MM.1S (cell line): ENCODE measurements at regions not wholly inside any gene's neighbourhood (a gene's known extent, or its start where the extent isn't known, plus 50 kb on each side); places are given as distances from the start of the nearest gene placed in this dataset.

Source experiments
- DNase-seq: peaks from one replicate; pipeline ENCODE4 v3.0.0-alpha.2; 2015
- H2AFZ ChIP-seq: fragments of 300-600 bp; sonication (generic); 2 replicates; pipeline ENCODE4 v1.6.0; 2016; ENCODE audit warnings: antibody characterized with exemption, low read length
- H3F3A ChIP-seq: fragments of 300-600 bp; sonication (generic); 2 replicates; pipeline ENCODE4 v1.6.1; 2016; ENCODE audit warnings: mild to moderate bottlenecking, antibody characterized with exemption, low read length, moderate library complexity, mixed read lengths; ENCODE audit not compliant: insufficient read depth
- H3K27ac ChIP-seq: fragments of 300-600 bp; sonication (generic); 2 replicates; pipeline ENCODE4 v1.5.1; 2016; ENCODE audit warnings: mild to moderate bottlenecking, low read length
- H3K27me3 ChIP-seq: fragments of 300-600 bp; sonication (generic); replicated peaks from 2 replicates; pipeline ENCODE4 v1.6.0; 2016; ENCODE audit warnings: low read length; ENCODE audit not compliant: insufficient read depth
- H3K36me3 ChIP-seq: fragments of 300-600 bp; sonication (generic); replicated peaks from 2 replicates; pipeline ENCODE4 v1.6.1; 2016; ENCODE audit warnings: mild to moderate bottlenecking, low read length, mixed read lengths; ENCODE audit not compliant: insufficient read depth
- H3K4me1 ChIP-seq: fragments of 300-600 bp; sonication (generic); 2 replicates; pipeline ENCODE4 v1.6.1; 2016; ENCODE audit warnings: low read length, mixed read lengths
- H3K4me2 ChIP-seq: fragments of 300-600 bp; sonication (generic); 2 replicates; pipeline ENCODE4 v1.6.0; 2016; ENCODE audit warnings: low read depth, low read length
- H3K4me3 ChIP-seq: fragments of 300-600 bp; sonication (generic); 2 replicates; pipeline ENCODE4 v1.5.1; 2016; ENCODE audit warnings: low read length, mixed read lengths
- H3K79me2 ChIP-seq: fragments of 300-600 bp; sonication (generic); 2 replicates; pipeline ENCODE4 v1.6.1; 2016; ENCODE audit warnings: mixed run types, low read length, mixed read lengths
- H3K9ac ChIP-seq: fragments of 300-600 bp; sonication (generic); 2 replicates; pipeline ENCODE4 v1.6.1; 2016; ENCODE audit warnings: low read length, mixed read lengths
- H3K9me2 ChIP-seq: fragments of 300-600 bp; sonication (generic); replicated peaks from 2 replicates; pipeline ENCODE4 v1.6.1; 2016; ENCODE audit warnings: mild to moderate bottlenecking, low read length, mixed read lengths; ENCODE audit not compliant: insufficient read depth
- H3K9me3 ChIP-seq: fragments of 300-600 bp; sonication (generic); replicated peaks from 2 replicates; pipeline ENCODE4 v1.6.1; 2016; ENCODE audit warnings: mild to moderate bottlenecking, low read length, mixed read lengths; ENCODE audit not compliant: insufficient read depth
- H4K20me1 ChIP-seq: fragments of 300-600 bp; sonication (generic); 2 replicates; pipeline ENCODE4 v1.6.1; 2016; ENCODE audit warnings: mild to moderate bottlenecking, low read length, moderate library complexity, mixed read lengths; ENCODE audit not compliant: insufficient read depth
- CTCF ChIP-seq: fragments of 300-600 bp; sonication (generic); IDR thresholded peaks from 2 replicates; pipeline ENCODE4 v1.5.1; 2016; ENCODE audit warnings: antibody characterized with exemption, low read length, mixed read lengths
- EZH2 ChIP-seq: fragments of 300-600 bp; sonication (generic); optimal IDR thresholded peaks from 2 replicates; pipeline ENCODE3; 2017; ENCODE audit warnings: low read depth, mild to moderate bottlenecking, antibody characterized with exemption, low read length, mixed read lengths
- EZH2phosphoT487 ChIP-seq: fragments of 300-600 bp; sonication (generic); IDR thresholded peaks from 2 replicates; pipeline ENCODE4 v1.6.1; 2018; ENCODE audit warnings: antibody characterized with exemption, low read length

DNA sequence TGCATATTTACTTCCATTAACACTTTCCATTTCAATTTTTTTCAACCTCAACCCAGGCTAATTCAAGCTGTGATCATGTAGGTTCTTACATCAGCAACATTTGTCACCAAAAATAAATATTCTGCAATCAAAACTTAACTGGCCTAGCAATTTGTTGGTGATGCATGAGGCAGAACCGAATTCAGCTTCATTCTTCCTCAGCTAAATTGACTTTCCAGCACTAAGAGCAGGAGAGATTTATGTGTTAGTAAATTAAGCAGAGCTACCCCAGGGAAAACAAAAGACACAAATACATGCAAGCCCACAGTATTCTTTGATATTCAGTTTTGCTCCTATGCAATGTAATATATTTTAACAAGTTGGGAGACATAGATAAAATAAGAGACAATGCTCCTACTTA lies 208.7 kb upstream of the NDST3 start:
- H3F3A ChIP-seq = no peaks in the 10 kb centered on the region
- no peak overlapping the region for H3K4me2 ChIP-seq
- H4K20me1 ChIP-seq = no peaks in the 10 kb centered on the region
- H3K9ac ChIP-seq = no peak overlapping the region
- no peaks in the 10 kb centered on the region for H3K27me3 ChIP-seq
- no peaks in the 10 kb centered on the region for H3K9me3 ChIP-seq
- no peaks in the 10 kb centered on the region for H3K4me1 ChIP-seq
- TF ChIP-seq EZH2 (no peak), EZH2phosphoT487 (no peak)
- no peak overlapping the region for H2AFZ ChIP-seq
- no peak for DNase-seq
- no peak overlapping the region for H3K27ac ChIP-seq
- no peaks in the 10 kb centered on the region for H3K36me3 ChIP-seq
- no peaks in the 10 kb centered on the region for H3K79me2 ChIP-seq
- no peaks in the 10 kb centered on the region for H3K9me2 ChIP-seq
- H3K4me3 ChIP-seq = no peak overlapping the region

DNA sequence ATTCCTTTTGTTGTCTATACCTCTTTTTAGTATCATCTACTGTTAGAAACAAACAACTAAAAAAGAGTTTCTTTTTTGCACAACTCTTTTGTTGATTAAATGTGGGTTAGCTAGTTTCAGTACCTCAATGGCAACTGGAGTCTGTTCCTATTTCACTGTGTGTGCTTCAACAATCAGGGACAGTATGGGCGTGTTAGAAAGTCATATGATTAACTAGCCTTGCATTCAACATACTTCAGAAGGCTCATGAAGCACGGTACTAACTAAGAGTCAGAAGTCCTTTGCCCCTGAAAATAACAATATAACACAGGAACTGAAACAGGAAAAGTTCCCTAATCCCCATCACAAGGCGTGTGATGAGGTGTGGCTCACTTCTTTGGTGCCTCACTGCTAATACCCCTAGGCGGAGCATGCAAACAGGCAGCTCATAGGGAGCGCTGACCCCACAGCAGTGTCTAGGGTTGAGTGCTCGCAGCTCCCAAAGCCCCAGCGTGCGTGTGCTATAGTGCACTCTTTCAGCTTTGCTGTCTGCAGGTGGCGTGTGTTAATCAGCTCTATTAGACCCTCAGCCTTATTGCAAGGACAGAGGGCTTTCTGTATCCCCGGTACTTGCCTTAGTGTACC lies 203.1 kb upstream of the NDST3 start:
- no peaks in the 10 kb centered on the region for H3F3A ChIP-seq
- H3K4me1 ChIP-seq = no peaks in the 10 kb centered on the region
- no peaks in the 10 kb centered on the region for H3K36me3 ChIP-seq
- no peak for TF ChIP-seq EZH2phosphoT487
- TF ChIP-seq CTCF = no peak
- TF ChIP-seq EZH2 = no peak
- H3K9me3 ChIP-seq = no peaks in the 10 kb centered on the region
- no peak overlapping the region for H3K4me3 ChIP-seq
- no peak overlapping the region for H3K9ac ChIP-seq
- no peaks in the 10 kb centered on the region for H3K9me2 ChIP-seq
- H2AFZ ChIP-seq = no peak overlapping the region
- H3K27me3 ChIP-seq = no peaks in the 10 kb centered on the region
- no peaks in the 10 kb centered on the region for H3K79me2 ChIP-seq
- H4K20me1 ChIP-seq = no peaks in the 10 kb centered on the region
- H3K27ac ChIP-seq = no peak overlapping the region
- H3K4me2 ChIP-seq = no peak overlapping the region
- DNase-seq = no peak

GRCh38 chr4:117835566-117835965 lies 198.7 kb upstream of the NDST3 start:
- H3K36me3 ChIP-seq = no peaks in the 10 kb centered on the region
- H3K9ac ChIP-seq = no peak overlapping the region
- no peaks in the 10 kb centered on the region for H4K20me1 ChIP-seq
- no peak for DNase-seq
- H3F3A ChIP-seq = no peaks in the 10 kb centered on the region
- H3K4me1 ChIP-seq = no peaks in the 10 kb centered on the region
- H3K79me2 ChIP-seq = no peaks in the 10 kb centered on the region
- H3K27me3 ChIP-seq = no peaks in the 10 kb centered on the region
- no peak overlapping the region for H2AFZ ChIP-seq
- no peaks in the 10 kb centered on the region for H3K9me2 ChIP-seq
- H3K4me3 ChIP-seq = no peak overlapping the region
- H3K9me3 ChIP-seq = no peaks in the 10 kb centered on the region
- no peak overlapping the region for H3K27ac ChIP-seq
- no peak for TF ChIP-seq EZH2
- TF ChIP-seq EZH2phosphoT487 = no peak
- TF ChIP-seq CTCF = no peak
- no peak overlapping the region for H3K4me2 ChIP-seq

GRCh38 chr4:117844594-117844993 lies 189.7 kb upstream of the NDST3 start:
- Histone ChIP-seq H4K20me1 (no peaks in the 10 kb centered on the region), H2AFZ (no peak overlapping the region), H3F3A (no peaks in the 10 kb centered on the region), H3K4me3 (no peak overlapping the region), H3K27ac (no peak overlapping the region), H3K9me2 (no peaks in the 10 kb centered on the region), H3K9me3 (no peaks in the 10 kb centered on the region), H3K9ac (no peak overlapping the region), H3K4me2 (no peak overlapping the region), H3K79me2 (no peaks in the 10 kb centered on the region), H3K36me3 (no peaks in the 10 kb centered on the region), H3K4me1 (no peaks in the 10 kb centered on the region), H3K27me3 (no peaks in the 10 kb centered on the region)
- DNase-seq = no peak
- TF ChIP-seq EZH2phosphoT487 (no peak), EZH2 (no peak), CTCF (no peak)
